CD4-positive, alpha-beta T cell (primary cell): ENCODE measurements at regions not wholly inside any gene's neighbourhood (a gene's known extent, or its start where the extent isn't known, plus 50 kb on each side); places are given as distances from the start of the nearest gene placed in this dataset.

Source experiments
- ATAC-seq: fragments of 200-7000 bp; cut with Tn5 transposase; one replicate; pipeline ENCODE4 v1.10.0; 2022; ENCODE audit warnings: mild to moderate bottlenecking; ENCODE audit not compliant: poor library complexity
- CTCF ChIA-PET: fragments of 350-600 bp; sonication (Branson Sonifier 250); formaldehyde crosslinking; loops from one replicate; lab custom pipeline; 2021; ENCODE audit warnings: antibody characterized with exemption, inconsistent platforms; lab: Charles Lee
- POLR2A ChIA-PET: fragments of 350-600 bp; sonication (Branson Sonifier 250); formaldehyde crosslinking; loops from one replicate; lab custom pipeline; 2021; ENCODE audit warnings: antibody characterized with exemption, inconsistent platforms; lab: Charles Lee
- DNase-seq, 14 experiments: peaks; one replicate each; pipeline ENCODE4 v3.0.0-alpha.2; 2013 to 2020; ENCODE audit warnings: mixed read lengths in 2 of 14
- H3K27ac ChIP-seq, 2 donors: one replicate each; pipeline versions ENCODE4 v1.5.1 to v1.7.0; 2013; ENCODE audit warnings: low read length in 2 of 2, low read depth in 1 of 2, mild to moderate bottlenecking in 1 of 2
- H3K27me3 ChIP-seq, 2 experiments: 1 replicate in 1 of 2; 2 replicates in 1 of 2; pipeline versions ENCODE4 v1.6.1 to v1.7.0; 2013; ENCODE audit warnings: low read length in 2 of 2, control low read depth in 1 of 2, mild to moderate bottlenecking in 1 of 2, moderate library complexity in 1 of 2; ENCODE audit not compliant: insufficient read depth in 2 of 2, control insufficient read depth in 1 of 2
- H3K36me3 ChIP-seq: one replicate; pipeline ENCODE4 v1.6.1; 2013; ENCODE audit warnings: low read length, control low read depth; ENCODE audit not compliant: insufficient read depth
- H3K4me1 ChIP-seq: one replicate; pipeline ENCODE4 v1.6.1; 2013; ENCODE audit warnings: low read length, control low read depth; ENCODE audit not compliant: insufficient read depth
- H3K4me3 ChIP-seq: one replicate; pipeline ENCODE4 v1.5.1; 2013; ENCODE audit warnings: mild to moderate bottlenecking, low read length, moderate library complexity
- H3K9me3 ChIP-seq, 2 experiments: 1 replicate in 1 of 2; 2 replicates in 1 of 2; pipeline versions ENCODE4 v1.6.1 to v1.7.0; 2013; ENCODE audit warnings: low read length in 2 of 2, mild to moderate bottlenecking in 2 of 2, control low read depth in 1 of 2, moderate library complexity in 1 of 2; ENCODE audit not compliant: control insufficient read depth in 1 of 2, insufficient read depth in 1 of 2
- H3K27ac Mint-ChIP-seq: one replicate; pipeline ENCODE4 v1.8.0; 2020; ENCODE audit warnings: mixed read lengths
- H3K27me3 Mint-ChIP-seq: one replicate; pipeline ENCODE4 v1.8.0; 2021; ENCODE audit warnings: mixed read lengths
- H3K36me3 Mint-ChIP-seq: one replicate; pipeline ENCODE4 v1.8.0; 2021; ENCODE audit warnings: low read depth, mixed read lengths
- H3K4me1 Mint-ChIP-seq: one replicate; pipeline ENCODE4 v1.8.0; 2021; ENCODE audit warnings: low read depth, mixed read lengths
- H3K4me3 Mint-ChIP-seq: one replicate; pipeline ENCODE4 v1.8.0; 2020; ENCODE audit warnings: mild to moderate bottlenecking, mixed read lengths
- H3K9me3 Mint-ChIP-seq: one replicate; pipeline ENCODE4 v1.8.0; 2020; ENCODE audit warnings: mixed read lengths
- intact Hi-C, 2 experiments: fragments of 100-400 bp; cut with DNase I in 1 of 2; cut with micrococcal nuclease in 1 of 2; formaldehyde crosslinking; loops; one replicate each; pipeline versions ENCODE4 v1.15.1 to v1.9.0; 2023 to 2025; cut with DNase I, micrococcal nuclease
- TF ChIP-seq, protein P1 (sequence below): fragments of 200-600 bp; IDR thresholded peaks from one replicate; pipeline ENCODE4 v1.8.0; 2022; ENCODE audit warnings: antibody characterized with exemption, mild to moderate bottlenecking

DNA sequence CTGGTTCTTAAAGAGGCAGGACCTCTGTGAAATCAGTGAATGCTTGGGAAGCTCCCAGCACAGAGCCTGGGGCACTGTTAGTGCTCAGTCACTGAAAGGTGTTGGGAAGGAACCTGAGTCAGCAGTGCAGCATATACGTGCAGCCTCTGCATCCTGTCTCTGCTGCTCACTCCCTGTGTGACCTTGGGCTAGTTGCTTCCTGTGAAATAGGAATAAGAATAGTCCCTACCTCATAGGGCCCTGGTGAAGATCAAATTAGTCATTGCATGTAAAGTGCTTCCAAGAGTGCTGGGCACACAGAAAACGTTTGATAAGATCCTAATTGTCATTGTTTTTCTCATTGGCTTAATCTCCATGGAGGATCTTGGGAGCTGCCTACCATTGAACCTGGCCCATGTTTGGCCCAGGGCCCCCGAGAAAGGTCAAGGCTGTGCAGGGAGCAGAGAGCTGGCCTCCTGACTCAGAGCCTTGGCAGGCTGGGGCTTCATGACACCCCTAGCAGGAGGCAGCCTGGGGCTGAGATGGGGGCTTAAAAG lies 73.3 kb upstream of the COL13A1 start:
- Histone ChIP-seq H3K4me1 (no peaks in the 10 kb centered on the region), H3K27ac (no peak overlapping the region), H3K36me3 (no peaks in the 10 kb centered on the region), H3K27me3 (peaks cover 0 to 3% of the 10 kb centered on the region in 2 experiments), H3K4me3 (no peak overlapping the region), H3K9me3 (no peaks in the 10 kb centered on the region)
- Mint-ChIP-seq H3K36me3 (no peaks in the 10 kb centered on the region), H3K27me3 (peaks cover 17% of the 10 kb centered on the region), H3K4me1 (no peaks in the 10 kb centered on the region), H3K4me3 (no peak overlapping the region), H3K9me3 (no peaks in the 10 kb centered on the region), H3K27ac (no peak overlapping the region)
- ATAC-seq: no peak
- ChIA-PET POLR2A (no interaction called here), CTCF (no interaction called here)
- DNase-seq: no peak
- TF ChIP-seq, protein P1, sequence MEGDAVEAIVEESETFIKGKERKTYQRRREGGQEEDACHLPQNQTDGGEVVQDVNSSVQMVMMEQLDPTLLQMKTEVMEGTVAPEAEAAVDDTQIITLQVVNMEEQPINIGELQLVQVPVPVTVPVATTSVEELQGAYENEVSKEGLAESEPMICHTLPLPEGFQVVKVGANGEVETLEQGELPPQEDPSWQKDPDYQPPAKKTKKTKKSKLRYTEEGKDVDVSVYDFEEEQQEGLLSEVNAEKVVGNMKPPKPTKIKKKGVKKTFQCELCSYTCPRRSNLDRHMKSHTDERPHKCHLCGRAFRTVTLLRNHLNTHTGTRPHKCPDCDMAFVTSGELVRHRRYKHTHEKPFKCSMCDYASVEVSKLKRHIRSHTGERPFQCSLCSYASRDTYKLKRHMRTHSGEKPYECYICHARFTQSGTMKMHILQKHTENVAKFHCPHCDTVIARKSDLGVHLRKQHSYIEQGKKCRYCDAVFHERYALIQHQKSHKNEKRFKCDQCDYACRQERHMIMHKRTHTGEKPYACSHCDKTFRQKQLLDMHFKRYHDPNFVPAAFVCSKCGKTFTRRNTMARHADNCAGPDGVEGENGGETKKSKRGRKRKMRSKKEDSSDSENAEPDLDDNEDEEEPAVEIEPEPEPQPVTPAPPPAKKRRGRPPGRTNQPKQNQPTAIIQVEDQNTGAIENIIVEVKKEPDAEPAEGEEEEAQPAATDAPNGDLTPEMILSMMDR: no peak
- intact Hi-C loops: no loop called here

DNA sequence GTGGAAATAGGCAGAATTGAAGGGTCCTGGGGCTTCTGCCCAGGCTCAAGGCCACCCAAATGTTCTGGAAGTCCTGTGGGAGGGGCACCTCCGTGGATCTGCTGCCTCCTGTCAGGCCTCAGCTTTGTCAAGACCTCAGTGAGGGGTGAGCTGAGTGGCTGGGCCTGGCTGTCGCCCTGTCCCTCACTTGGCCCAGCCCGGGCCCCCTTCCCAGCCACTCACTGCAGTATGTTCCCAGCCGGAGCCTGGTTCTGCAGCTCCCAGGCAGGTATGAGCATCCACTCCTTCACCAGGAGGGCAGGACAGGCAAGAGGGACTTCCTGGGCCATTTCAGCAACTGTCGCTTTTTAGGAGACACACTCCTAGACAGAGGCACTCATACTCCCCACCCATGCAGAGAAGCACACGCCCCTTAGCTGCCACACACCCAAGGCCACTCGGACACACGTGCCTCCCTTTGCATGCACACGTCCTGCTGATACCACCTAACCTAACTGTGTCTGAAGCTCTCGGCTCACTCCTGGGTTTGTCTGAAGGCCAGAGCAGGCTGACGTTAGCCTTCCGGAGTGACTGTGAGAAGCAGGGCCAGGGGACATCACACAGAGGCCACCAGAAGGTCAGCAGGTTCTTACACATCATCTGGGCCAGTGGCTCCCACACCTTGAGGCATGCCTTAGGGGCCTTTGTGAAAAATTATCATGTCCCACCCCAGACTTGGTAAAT lies 72.2 kb upstream of the COL13A1 start:
- Histone ChIP-seq H3K4me3 (no peak overlapping the region), H3K36me3 (no peaks in the 10 kb centered on the region), H3K9me3 (no peaks in the 10 kb centered on the region), H3K4me1 (no peaks in the 10 kb centered on the region), H3K27me3 (peaks cover 0 to 3% of the 10 kb centered on the region in 2 experiments), H3K27ac (no peak overlapping the region)
- Mint-ChIP-seq H3K4me3 (no peak overlapping the region), H3K4me1 (peaks cover 5% of the 10 kb centered on the region), H3K27ac (no peak overlapping the region), H3K27me3 (peaks cover 12% of the 10 kb centered on the region), H3K36me3 (no peaks in the 10 kb centered on the region), H3K9me3 (no peaks in the 10 kb centered on the region)
- DNase-seq (no peak), ATAC-seq (no peak)
- ChIA-PET POLR2A (no interaction called here), CTCF (no interaction called here)
- TF ChIP-seq, protein P1: no peak
- intact Hi-C loops: no loop called here

DNA sequence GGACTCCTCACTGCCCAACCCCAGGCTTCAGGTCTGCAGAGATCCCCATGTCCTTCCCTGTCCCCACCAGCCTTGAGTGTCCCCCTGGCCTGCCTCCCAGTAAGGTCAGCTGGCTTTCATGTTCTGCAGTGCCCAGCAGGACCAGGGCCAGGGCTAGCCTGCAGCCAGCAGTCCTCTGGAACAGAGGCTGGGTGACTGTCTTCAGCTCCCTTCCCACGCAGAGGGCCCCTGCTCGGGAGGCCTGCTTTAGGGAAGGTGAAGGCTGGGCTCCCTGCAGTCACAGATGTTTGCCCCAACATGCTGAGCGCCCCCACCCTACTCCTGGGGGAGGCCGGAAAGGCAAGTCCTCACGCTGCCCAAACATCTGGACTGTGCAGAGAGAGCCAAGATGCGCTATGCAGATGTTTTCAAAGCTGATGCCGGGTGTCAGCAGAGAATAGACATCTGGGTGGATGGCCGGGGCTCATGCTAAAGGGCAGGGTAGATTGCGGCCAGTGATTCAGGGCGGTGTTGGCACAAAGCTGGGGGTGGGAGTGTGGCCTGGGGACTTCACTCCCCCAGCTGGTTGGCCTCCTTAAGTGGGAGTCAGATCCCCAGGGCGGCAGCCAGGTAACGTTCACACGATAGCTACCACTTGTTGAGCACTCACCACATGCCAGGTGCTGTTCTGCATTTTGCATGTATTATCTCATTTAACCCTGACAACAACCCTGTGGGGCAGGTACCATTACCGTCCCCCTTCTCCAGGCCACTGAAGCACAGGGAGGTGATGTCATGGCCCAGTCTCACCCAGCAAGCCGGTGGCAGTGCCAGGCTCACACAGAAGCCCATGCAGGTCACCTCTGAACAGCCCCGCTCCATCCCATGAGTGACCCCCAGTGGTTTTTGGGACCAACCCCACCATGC lies 71.2 kb upstream of the COL13A1 start:
- Mint-ChIP-seq H3K27ac (no peak overlapping the region), H3K36me3 (no peaks in the 10 kb centered on the region), H3K4me3 (no peak overlapping the region), H3K27me3 (peaks cover 12% of the 10 kb centered on the region), H3K9me3 (no peaks in the 10 kb centered on the region), H3K4me1 (peaks cover 9% of the 10 kb centered on the region)
- TF ChIP-seq, protein P1: no peak
- H3K9me3 ChIP-seq: no peaks in the 10 kb centered on the region
- H3K27ac ChIP-seq: no peak overlapping the region
- POLR2A ChIA-PET: no interaction called here
- no peaks in the 10 kb centered on the region for H3K36me3 ChIP-seq
- intact Hi-C loops: no loop called here
- H3K27me3 ChIP-seq: peaks cover 0 to 3% of the 10 kb centered on the region in 2 experiments
- no peak overlapping the region for H3K4me3 ChIP-seq
- CTCF ChIA-PET: no interaction called here
- DNase-seq (no peak), ATAC-seq (no peak)
- H3K4me1 ChIP-seq: no peaks in the 10 kb centered on the region
